NCI-H526 (cell line): ENCODE measurements at regions not wholly inside any gene's neighbourhood (a gene's known extent, or its start where the extent isn't known, plus 50 kb on each side); places are given as distances from the start of the nearest gene placed in this dataset.
"Not testable (repeated sequence)": the region's sequence is repeated elsewhere in the genome, so short reads cannot be mapped to it uniquely, and the experiment has no call there.

Experiments used
- DNase-seq, 2 experiments: peaks; one replicate each; lab custom pipeline; 2025; lab: John Stamatoyannopoulos, UW

DNA sequence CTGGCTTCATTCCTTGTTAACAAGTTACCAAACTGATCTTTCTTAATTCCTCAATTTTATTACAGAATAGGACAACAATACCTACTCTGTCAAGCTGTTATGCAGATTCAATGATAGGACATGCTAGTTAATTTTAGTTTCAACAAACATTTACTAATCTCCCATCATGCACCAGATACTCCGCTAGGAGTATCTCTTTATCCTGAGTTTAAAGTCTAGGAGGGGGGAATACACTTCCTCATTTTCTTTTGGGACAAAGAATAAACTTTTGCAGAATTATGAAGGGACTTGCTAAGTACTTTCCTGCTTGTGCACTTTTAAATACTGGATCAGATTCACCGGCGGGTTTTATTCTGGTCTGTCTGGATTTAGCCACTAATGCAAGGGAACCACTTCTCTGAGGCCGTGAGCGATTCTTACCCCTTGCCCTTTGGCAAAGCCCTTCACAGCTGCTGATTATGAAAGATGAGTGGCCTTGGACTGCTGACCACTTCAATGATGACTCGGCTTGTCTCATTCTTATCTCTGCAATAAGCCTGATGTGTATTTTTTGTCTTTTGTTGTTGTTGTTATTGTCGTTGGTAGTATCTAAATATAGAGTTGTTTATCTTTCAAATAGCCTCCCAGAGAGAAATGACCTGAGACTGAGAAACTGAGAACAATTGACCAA is 73.9 kb downstream of the RMI1 start:
- no peak for DNase-seq

DNA sequence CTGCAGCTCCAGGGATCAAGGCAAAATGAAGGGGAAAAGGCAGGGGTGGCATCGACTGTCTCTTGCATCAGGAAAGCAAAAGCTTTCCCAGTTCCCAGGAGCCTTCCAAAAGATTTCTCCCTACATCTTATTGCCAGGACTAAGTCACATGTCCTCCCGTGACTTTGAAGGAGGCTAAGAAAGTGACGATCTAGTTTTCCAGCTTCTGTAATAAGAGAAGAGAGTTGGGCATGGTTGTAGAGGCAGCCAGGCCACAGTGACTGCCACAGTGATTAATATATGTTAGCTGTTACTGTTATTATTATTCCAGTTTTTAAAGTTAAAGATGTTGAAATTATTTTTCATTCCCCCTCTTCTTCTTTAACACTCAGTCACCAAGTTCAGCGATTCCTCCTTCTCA is 77.1 kb downstream of the RMI1 start:
- DNase-seq = no peak

DNA sequence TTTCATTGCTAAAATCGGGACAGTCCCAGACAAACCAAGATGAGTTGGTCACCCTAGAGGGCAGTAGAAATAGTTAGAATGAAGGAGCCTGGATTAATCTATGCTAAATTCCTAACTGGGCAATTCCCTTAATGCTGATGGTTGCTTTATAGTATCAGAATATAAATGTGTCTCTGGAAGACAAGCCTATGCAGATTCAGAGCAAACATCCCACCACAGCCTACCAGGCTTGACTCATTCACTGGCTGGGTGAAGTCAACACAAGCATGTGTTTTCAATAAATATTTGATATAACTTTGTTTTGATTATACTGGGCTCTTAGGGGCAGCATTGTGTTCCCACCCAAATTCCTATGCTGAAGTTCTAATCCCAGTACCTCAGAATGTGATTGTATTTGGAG is 79.3 kb downstream of the RMI1 start:
- no peak for DNase-seq

DNA sequence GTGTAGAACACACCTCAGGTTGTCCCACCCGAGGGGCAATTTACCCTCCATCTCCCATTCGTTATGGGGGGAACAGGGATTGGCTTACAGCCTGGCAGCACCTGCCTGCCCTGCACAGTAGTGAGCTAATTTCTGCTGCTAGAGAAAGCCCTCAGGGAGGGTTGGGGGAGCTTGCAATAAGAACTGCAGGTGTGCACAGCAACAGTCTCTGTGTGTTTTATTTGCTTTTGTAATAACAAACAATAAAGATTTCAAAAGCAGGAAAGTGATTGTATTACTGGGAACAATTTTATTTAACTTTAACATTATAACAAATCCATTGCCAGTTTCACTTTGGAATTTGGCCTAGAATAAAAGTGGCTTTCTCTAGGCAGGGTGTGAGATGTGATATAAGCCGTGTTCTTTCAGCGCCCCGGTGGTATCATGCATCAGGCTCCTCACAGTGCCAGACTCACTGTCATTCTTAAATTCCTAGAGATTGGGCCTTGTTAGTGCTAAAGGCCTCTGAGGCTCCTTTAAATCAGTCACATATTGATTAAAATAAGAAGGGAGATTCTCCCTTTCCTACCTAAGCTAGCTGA is 81.1 kb downstream of the RMI1 start:
- no peak for DNase-seq

GRCh38 chr9:84062538-84062937 is 81.9 kb downstream of the RMI1 start:
- no peak for DNase-seq

DNA sequence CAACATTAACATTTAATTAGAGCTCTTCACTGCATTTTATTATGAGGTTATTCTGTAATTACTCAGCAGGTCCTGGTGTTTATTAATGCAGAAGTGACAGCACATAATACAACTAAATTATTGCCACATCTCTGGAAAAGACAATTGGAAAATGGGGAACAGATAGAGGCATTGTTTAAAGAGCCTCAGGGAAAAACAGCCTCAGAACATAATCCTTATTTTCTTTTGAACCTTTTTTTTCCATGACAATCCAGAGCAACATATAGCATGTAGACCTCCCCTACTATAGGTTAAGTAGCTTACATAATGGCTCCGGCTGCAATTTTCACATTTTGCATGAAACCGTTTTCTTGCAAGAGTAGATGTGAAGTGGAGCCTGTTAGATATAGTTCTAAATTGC is 87.2 kb downstream of the RMI1 start:
- no peak for DNase-seq

DNA sequence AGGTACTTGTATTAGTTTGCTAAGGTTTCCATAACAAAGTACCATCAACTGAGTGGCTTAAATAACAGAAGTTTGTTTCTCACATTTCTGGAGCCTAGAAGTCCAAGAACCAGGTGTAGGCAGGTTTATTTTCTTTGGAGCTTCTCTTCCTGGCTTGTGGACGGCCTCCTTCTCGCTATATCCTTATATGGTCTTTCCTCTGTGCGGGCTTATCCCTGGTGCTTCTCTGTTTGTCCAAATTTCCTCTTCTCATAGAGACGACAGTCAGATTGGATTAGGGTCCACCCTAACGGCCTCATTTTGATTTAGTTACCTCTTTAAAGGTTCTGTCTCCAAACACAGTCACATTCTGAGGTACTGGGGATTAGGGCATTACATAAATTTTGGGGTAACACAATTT is 88.3 kb downstream of the RMI1 start:
- DNase-seq = no peak

- no peak for DNase-seq
Observed at GRCh38 chr9:84070590-84070989, 90.0 kb downstream of the RMI1 start.

GRCh38 chr9:84072621-84073180 is 92.1 kb downstream of the RMI1 start:
- DNase-seq = no peak

- DNase-seq = no peak
Observed at GRCh38 chr9:84075004-84075403, 94.4 kb downstream of the RMI1 start.

DNA sequence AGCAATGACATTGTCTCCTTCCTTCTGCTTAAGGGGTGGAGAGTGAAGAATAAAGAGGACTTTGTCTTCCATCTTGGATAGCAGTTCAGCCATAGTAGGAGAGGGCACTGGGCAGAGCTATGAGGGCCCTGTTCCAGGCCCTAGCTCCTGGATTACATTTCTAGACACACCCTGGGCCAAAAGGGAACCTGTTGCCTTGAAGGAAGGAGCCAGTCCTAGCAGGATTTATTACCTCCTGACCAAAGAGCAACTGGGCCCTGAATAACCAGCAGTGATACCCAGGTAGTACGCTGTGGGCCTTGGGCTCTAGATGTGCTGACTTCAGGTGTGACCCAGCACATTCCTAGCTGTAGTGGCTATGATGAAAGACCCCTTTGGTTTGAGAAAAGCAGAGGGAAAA is 95.8 kb downstream of the RMI1 start:
- no peak for DNase-seq

GRCh38 chr9:84077816-84078215 is 97.2 kb downstream of the RMI1 start:
- DNase-seq = not testable (repeated sequence)

GRCh38 chr9:84079994-84080393 is 99.4 kb downstream of the RMI1 start:
- no peak for DNase-seq

DNA sequence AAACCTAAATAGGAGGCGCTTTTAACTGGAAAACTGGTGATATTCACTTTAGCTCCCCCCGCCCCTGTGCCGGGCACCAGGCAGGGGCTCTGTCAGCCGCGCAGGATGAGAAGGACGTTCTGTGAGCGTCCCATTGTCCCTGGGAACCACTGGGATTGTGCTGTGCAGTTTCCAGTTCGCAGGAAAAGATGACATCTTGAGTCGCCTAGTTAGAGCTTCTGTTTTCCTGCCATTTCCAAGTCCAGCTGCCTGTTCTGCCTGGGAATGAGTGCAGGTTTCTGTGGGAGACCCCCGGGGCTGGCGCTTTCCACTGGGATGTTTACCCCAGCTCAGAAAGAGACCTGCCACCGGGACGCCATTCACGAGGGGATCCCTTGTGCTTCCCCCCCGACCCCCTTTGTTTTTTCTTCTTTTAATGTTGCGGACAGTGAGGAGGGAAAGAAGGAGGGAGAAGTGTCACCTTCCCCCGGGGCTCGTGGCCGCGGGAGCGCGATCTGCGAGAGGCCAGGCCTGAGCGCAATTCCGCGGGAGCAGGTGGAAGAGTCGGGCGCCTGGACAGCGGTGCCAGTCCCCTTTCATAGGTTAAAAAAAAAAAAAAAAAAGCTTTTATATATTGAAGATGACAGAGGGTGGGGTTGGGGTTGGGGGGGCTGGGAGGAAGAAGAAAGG is 121.5 kb downstream of the RMI1 start:
- no peak for DNase-seq

- DNase-seq = no peak
Observed at GRCh38 chr9:84103651-84104377, 123.2 kb downstream of the RMI1 start.

DNA sequence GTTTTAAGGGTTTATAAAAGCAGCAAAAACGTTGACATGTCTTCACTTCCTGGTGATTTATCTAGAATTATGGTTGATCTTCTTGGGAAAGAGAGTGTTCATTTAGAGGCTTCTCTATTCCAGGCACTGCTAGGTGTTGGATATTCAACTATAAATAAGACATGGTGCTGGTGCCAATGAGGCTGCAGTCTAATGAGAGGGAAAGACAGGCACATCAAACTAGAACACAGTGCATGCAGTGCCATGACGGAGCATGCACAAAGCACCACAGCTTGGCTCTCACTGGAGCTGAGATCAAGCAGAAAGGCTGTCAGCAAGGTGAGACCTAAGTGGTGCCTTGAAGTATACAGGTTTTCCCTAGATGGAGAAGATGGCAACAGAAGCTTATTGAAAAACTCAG is 126.5 kb downstream of the RMI1 start:
- DNase-seq = no peak

GRCh38 chr9:84107995-84108394 is 127.4 kb downstream of the RMI1 start:
- DNase-seq = no peak

DNA sequence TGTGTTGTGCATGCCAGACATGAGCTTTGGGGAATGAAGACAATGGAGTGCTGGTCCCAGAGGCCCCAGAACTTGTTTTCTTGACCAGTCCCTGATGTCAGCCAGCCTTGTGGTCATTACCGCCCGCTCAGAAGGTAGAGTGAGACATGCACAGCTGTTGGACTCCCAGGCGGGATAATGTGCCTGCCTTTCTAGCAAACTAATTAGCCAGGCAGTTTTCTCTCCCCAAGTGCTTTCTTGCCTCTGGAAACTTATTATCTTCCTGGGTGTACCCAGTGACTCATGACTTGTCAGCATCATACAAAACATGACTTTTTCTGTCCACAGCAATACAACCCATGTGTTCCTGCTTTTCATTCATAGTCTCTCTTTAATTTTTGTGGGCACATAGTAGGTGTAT is 131.1 kb downstream of the RMI1 start:
- DNase-seq = no peak

GRCh38 chr9:84121991-84122523 is 141.5 kb downstream of the RMI1 start:
- no peak for DNase-seq

GRCh38 chr9:84122572-84122971 is 142.0 kb downstream of the RMI1 start:
- DNase-seq = no peak

GRCh38 chr9:84123648-84124406 is 143.2 kb downstream of the RMI1 start:
- peak in 1 of 2 experiments; percentile 26 for DNase-seq

DNA sequence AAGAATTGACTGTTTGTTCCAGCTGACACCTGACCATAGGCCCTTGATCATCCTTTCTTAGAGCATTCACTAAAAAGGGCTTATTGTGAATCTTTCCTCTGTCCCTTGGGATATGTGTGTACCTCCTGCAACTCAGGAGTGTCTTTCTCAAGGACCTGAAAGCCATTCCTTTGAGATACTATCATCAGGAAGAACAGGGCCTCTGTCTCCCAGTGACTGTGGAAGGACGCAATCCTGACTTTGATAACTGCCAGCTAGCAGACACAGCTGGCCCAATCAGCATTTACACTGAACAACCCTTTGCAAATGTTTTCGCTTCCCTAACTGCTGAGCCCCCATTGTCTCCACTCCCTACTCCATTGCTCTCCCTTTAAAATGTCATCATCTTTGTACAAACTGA is 144.4 kb downstream of the RMI1 start:
- DNase-seq = no peak
